ENCODE measurements at regions not wholly inside any gene's neighbourhood (a gene's known extent, or its start where the extent isn't known, plus 50 kb on each side); places are given as distances from the start of the nearest gene placed in this dataset.
A peak's percentile ranks its signal among the peaks of the same experiment; 100 is the strongest.

DNA sequence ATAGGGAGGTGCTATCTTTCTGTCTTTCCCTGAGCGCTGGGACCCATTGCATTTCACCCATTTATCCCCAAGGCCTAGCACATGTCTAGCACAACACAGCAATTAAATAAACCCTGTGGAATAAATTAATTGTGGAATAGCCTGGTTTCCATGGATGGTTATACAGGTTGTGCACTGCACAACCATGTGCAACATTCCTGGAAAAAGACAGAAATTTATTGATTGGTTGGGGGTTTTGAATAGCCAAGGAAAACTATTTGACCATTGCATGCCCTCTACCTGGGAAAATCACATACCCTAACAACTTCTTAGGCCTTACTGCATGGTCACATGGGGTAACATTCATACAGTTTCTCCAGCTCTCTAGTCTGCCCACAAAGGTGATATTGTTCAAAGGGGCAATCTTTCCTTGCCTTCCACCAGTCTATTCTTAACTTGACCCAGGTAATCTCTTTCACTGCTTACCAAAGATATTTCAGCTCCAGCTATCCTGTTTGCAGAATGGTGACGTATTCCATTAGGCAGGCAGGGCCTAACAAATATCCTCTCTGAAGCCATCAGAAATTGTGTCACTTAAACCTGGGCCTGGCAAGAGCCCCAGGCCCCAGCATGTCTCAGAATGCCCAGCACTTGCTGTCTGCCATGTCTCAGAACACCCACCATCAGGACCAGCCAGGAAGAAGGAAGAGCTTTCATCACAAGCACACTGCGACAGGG lies 157.9 kb upstream of the RAB4A start:
- no peak for DNase-seq (ENCODE audit: low spot score)

DNA sequence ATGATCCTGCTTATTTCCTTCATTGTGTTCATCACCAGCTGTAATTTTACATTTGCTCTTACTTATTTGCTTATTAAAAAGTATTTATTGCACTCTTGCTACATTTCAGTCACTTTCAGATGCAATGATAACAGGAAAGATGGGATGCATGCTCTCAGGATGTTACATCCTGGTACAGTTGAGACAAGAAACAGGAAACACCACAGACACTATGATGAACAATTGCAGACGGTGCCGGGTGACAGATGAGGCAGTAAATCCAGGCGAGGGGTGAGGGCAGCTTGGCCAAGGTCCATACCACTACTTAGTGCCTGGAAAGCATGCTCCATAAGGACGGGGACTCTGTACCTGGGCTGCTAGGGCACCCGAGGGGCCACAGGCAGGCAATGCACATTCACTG lies 156.6 kb upstream of the RAB4A start:
- DNase-seq (ENCODE audit: low spot score): peak; percentile 30

DNA sequence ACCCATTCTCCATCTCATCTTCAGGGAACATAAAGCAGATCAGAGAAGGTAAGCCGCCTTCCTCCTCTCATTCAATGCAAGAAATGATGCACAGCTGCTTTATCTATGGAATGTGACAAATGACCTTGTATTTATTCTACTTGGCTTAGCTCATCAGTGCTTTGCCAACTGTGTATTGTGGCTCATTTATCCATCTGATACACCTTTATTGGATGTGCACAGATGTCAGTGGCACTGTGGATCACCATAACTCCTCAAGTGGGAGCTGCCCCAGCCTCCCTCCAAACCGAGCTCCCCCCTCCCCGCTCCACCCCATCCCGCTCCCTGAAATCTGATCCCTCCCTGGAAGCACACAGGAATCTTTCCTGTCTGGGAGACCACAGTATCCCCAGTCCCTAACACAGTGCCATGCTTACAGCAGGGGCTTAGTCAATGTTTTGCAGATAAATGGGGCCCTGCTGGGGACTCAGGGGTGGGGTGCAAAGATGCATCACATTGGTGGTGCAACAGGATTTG lies 156.0 kb upstream of the RAB4A start:
- no peak for DNase-seq (ENCODE audit: low spot score)

DNA sequence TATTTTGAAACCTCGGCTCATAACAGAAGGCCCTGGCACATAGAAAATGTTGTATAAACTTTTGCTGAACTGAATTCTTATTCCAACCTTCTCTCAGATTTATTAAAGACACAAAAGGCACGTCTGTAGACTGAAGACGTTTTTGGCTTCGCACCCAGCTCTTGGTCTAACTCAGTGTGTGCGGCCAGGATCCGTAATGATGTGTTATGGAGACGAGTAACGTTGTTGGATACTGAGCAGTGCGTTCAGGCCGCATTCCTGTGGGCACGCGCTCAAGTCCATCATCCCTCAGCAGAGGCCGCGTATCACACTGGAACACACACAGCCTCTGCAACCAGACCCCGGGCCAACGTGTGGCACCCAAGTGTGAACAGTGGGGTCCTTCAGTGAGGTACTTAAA lies 154.8 kb upstream of the RAB4A start:
- DNase-seq (ENCODE audit: low spot score): no peak

DNA sequence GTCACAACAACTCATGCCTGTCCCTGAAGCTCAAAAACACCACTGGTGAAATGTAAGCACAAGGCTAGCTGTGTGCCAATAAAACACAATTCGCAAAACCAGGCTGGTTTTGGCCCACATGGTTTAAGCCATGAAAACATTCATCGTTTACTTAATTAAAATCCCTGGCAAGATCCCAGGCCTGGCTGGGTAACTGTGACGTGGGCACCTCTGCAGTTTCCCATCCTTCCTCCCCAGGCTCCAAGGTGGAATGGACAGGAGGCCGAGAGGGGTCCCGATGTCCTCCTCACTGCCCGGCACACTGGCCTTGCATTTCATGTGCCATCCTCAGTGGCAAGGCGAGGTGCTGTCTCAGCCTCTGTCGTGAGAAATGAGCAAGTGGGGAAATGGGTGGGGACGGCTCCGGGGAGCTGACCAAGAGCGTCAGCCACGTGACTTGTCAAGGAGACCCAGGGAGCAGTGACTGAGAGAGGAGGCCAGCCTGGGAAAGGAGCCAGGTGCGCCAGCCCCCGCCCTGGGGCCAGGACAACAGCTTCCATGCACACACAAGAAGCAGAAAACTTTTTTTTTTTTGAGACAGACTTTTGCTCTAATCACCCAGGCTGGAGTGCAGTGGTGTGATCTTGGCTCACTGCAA lies 153.1 kb upstream of the RAB4A start:
- no peak for DNase-seq (ENCODE audit: low spot score)

DNA sequence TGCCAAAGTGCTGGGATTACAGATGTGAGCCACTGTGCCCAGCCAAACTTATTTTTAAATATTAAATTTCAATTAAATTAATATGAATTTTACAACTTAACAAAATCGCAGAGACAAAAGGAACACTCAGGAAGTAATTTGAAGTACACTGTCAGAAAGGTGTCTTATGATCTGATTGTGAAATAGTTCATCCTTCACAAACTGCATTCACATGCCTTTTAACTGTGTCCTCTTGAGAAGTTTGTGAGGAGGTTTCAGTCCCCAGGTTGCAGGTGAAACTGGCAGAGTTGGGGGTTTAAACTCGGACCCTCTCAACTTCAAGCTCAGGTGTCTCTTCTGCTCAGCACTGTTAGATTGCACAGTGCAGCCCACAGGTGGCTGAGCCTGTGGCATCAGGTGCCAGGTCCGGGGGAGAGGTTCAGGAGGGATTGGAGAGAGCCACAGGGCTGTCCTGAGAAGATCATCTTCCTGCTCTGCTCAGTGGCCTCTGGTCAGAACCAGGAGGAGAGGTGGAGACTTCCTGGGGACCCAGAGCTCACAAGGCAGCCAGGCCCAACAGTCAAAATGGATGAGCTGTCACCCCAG lies 152.3 kb upstream of the RAB4A start:
- no peak for DNase-seq (ENCODE audit: low spot score)

DNA sequence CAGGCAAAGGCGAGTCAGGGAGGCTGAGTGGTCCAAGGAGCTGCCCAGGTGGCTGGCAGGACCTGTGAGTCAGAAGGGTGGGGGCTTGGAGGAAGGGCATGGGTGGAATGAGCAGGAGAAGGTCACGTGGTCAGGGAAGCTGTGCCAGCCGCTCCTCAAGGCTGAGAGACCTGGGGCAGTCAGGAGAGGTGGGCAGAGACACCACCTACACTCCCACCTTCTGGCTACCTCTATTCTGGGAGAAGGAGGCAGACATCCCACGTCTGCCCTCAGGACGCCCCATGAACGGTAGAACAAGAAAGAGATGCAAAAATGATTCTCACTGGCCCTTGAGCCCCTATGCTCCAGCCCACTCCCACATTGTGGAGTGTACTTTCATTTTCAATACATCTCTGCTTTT lies 151.8 kb upstream of the RAB4A start:
- no peak for DNase-seq (ENCODE audit: low spot score)

DNA sequence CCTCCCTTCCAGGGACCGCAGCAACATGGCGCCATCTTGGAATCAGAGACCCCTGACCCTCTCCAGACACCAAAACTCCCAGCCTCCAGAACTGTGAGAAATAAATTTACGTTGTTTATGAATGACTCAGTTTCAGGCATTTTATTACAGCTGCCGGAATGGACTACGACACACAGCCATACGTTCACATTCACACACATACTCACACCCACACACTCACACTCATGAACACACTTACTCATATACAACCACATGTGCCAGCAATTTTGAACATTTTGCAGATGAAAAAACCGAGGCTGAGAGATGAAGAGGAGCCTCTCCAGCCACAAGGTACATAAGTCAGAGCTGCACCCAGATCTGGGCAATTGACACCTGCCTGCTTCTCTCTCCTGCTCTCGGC lies 151.0 kb upstream of the RAB4A start:
- no peak for DNase-seq (ENCODE audit: low spot score)

DNA sequence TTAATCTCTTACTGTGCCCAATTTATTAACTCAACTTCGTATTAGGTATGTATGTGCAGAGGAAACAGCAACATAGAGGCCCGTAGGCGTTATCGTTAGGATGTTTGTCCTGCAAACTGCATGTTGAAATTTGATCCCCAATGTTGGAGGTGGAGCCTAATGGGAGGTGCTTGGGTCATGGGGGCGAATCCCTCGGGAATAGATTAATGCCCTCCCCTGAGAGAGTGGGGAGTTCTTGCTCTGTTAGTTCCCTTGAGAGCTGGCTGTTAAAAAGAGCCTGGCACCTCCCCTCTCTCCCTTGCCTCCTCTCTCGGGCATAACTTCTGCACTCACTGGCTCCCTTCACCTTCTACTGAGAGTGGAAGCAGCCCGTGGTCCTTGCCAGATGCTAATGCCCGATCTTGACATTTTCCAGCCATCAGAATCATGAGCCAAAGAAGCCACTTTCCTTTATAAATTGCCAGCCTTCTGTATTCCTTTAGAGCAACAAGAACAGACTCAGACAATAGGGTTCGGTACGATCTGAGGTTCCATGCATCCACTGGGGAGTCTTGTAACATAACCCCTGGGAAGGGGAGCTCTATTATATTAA lies 149.0 kb upstream of the RAB4A start:
- no peak for DNase-seq (ENCODE audit: low spot score)

DNA sequence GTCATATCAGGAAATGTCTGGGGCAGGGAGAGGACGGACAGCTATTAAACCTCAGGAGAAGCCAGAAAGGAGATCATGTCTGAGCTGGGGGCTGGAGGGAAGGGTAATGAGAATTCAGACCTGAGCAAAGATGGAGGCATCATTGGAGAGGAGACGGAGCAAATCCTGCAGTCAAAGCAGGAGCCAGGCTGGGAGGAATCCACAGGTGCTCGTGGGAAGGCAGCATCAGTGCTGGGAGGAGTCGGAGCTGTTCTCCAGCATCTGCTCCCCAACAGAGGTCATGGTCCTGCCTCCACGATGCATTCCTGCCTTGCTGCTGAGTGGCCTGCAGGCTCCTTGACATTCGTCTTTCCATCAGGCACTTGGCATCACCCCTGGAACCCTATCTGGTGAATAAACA lies 148.3 kb upstream of the RAB4A start:
- DNase-seq (ENCODE audit: low spot score): no peak

DNA sequence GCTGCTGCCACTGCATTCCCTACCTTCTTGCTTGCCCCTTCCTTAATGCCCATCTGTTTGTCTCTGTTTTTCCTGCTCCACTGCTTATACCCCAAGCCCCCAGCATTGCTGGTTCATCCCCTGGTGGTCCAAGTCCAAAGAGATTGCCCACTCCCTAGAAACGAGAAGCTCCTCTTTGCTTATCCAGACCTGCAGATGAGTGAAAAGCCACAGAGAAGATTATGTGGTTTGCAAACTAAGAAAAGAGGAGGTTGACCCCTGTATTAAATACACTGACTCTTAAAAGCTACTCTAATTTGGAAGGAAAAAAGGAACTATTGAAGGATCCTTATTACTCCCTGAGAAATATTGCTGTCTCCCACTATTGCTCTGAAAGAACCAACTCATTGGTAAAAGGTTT lies 146.8 kb upstream of the RAB4A start:
- DNase-seq (ENCODE audit: low spot score): no peak

DNA sequence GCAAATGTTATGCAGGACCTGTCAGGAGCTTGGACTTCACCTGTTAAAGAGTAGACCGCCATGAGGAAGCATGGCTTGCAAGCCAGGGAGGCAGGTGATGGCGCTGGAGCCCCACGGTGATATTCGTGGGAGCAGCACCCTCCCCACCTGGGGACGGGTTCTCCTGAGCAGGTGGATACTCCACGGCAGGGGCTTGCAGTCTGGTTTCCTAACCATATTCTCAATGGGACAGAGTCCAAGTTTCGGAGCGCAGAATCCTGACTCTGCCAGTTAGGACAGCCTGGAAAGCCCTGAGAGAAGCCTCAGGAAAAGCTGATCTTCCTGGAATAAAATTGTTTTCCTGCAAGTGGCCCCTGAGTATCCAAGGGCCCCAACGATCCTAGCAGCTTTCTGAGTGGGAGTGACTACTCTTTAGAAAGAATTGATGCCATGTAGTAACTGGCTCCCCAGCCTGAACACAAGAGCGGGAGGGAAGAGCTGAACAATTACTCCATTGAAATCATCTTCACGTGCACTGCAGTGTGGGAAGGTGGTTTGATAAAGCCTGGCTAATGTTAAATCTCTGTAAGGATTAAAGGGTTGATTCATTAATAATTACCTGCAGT lies 146.3 kb upstream of the RAB4A start:
- DNase-seq (ENCODE audit: low spot score): no peak

DNA sequence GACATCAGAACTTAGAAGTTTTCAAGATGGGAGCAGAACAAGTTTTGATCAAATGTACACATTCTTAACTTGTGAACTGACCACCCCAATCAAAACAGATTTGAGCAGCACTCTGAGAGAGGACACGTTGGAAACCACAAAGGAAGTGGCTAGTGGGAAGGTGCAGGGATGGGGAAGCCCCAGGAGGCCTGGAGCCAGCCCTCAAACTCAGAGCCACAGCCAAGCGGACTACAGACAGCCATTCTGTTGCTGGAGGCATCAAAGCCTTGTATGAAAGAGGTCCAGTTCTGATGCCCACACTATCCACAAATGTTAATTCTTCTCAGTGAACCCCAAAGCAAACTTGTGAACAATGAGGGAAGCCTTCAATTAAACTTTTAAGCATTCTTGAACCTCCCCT lies 143.6 kb upstream of the RAB4A start:
- no peak for DNase-seq (ENCODE audit: low spot score)

DNA sequence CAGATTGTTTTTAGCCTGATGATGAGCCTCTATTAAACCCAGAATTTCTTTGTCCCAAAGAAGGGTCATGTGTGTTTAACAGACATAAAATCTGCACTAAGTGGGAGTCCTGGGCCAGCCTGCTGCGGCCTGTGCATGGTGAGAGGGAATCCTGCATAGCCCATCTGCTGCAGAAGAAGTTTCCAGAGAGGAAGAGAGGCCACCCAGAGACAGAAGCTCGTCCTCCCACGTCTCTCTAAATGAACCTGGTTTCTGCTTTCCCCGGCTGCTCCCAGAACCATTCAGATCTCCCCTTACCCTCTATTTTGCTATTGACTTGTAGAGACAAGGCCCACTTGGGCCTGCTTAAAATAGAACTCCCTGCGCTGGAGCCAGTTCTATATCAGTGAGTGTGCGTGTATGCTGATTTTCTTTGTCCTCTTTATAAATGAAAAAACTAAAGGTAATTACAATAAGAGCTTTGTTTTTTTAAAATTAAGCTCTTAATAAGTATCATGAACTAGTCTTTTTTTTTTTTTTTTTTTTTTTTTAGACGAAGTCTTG lies 142.8 kb upstream of the RAB4A start:
- no peak for DNase-seq (ENCODE audit: low spot score)

DNA sequence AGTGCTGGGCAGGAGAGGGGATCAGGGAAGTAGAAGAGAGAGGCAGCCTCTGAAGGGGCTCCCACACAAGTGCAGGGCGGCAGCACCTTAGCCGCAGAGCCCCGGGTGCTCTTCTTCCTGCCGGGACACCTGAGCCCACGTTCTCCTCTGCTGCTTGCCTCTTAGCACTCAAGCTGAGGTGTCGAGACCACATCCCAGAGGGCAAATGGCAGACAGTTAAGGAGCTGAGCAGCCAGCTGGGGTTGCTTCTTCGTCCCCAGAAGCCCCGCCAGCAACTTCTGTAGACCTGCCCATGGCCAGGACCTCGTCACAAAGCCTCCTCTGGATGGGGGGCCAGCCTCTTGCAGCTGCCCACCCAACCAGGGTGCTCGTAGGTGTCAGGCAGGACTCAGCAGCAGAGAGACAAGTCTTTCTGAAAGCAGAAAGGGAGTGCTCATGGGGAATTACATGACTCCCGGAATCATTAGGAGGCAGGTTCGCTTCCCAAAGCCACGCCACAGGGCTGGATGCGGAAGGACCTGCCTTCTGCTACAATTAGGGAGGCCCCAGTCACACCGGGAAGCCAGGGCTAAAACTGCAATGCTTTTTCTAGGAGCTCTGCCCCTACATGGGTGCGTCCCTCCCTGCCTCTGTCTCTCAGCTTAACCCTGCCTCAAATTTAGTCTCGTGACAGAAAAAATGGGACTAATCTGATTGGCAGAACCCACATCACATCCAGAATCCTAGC lies 141.4 kb upstream of the RAB4A start:
- DNase-seq (ENCODE audit: low spot score): no peak

DNA sequence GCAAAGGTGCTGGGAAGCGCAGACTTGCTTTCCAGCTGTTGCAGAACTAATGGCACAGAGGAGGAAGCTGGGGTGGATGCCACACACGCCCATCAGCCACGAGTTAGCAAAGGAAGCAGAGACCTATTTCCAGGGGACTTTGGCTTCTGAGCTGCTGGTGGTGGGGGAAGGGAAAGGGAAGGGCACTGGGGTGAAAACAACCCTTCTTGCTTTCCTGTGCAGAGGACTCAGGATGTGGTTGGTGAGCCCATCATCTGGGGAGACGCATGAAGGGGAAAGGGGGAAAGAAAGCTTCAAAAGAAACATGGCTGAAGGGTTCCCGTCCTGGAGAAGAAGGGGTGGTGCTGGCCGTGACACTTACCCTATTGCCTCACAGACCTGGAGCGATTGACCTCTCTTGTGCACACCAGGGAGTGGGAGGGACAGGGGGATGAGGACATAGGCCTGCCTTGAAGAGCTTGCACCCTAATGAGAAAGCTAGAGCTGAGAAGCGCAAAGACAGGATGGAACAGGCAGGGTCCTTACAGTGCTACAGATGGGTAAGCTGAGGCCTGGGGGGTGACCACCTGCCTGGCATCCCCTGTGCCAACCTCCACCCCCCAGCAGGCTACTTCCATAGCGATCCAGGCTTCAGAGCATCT lies 140.8 kb upstream of the RAB4A start:
- no peak for DNase-seq (ENCODE audit: low spot score)

DNA sequence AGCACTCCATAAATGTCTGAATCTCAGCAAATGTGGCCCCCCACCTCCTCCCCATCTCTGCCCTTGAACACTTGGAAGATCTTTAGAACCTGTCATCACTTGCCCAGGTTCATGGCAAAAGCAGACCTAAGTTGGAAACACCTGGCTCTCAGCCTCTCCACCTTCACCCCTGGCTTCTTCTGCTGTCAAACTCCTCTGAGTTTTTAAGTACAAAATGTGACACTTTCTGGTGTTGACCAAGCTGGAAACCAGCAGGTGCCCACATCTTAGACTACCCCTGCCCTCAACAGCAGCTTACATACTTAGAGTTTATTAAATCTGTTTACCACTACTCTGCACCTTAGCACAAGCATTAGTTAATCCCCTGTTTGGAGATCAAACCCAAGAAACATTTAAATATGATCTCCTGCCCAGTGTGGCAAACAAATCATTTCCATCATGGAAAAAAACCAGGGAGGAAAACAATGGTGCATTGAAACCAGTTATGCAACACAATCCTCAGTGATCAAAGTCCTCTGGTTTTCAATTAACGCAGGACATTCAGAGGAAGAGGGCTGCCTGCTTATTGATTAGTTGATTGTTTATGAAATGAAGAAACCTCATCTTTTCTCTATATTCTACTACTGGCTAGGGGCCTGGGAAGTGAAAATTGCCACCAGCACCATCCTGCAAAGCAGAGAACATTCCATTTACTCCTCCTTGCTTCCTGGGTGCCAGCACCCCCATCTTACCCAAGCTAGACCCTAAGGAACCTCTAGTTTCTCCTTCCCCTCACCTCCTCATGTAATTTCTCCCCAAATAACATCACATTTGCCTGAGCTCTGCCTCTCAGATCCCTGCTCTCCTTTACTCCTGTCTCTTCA lies 139.4 kb upstream of the RAB4A start:
- DNase-seq (ENCODE audit: low spot score): no peak

DNA sequence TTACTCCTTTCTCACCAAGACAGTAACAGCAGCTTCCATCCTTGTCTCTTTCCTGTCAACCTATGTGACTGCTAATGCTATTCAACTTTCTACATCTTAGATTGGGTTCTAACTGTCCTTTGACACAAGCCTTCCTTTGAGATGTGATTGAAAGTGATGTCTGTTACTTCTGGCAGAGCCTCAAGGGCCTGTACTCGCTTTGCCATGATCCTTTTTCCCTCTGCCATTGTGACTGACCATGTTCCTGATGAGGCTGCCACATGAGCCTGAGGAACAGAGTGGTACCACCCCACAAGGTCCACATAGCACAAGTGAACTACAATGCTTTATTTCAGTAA lies 138.8 kb upstream of the RAB4A start:
- DNase-seq (ENCODE audit: low spot score): no peak

DNA sequence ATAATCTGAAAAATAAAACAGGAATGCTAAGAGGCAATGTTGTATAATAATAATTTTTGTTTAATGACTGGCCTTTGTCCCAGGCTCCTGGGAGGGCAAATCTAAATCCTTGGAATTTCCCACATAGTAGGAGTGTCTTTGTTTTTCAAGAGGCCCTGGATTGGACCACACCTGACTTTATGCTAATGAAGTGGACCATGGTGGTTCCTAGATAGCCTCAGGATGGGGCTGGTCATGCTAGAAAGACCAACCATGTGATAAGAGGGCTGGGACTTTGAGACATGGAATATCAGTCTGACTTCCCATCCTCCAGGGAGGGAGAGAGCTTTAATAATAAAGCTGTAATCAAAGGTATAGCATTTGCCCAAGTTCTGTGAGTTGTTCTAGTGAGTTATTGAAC lies 138.2 kb upstream of the RAB4A start:
- DNase-seq (ENCODE audit: low spot score): no peak

DNA sequence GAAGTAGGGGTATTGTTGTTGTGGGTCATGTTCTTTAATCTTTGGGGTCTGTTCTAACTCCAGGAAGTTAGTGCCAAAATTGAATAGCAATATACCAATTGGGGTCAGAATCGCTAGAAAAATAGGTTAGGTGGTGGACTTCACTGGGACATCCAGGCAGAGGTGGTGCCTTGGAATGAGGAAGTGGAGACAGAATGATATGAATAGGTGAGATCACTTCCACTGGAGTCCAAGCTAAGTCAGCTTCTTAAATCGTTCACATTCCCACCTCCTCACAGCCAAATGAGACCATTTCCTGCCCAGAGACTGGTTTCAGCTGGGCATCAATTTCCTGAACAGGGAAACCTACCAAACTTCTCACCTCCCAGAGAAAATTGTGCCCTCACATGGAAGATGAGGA lies 137.8 kb upstream of the RAB4A start:
- DNase-seq (ENCODE audit: low spot score): peak; percentile 20

Measured in kidney capillary endothelial cell (primary cell).